ENCODE measurements at regions not wholly inside any gene's neighbourhood (a gene's known extent, or its start where the extent isn't known, plus 50 kb on each side); places are given as distances from the start of the nearest gene placed in this dataset.

DNA sequence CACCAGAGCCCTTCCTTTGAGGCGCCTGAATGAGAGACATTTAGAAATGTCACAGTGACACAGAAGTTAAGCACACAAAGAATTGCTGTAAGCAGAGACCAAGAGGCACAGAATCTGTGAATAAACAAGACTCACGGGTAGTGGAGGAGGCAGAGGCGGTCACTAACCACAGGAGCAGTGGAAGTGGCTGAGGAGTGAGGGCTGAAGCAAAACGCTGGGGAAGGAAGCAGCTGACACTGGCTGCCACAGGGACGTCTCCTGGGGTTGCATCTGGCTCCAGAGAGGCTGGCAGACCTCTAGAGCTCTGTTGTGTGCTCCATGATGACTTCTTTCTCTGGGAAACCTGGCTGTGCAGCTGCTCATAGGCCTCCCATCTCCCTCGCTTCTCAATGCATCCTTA is 65.0 kb upstream of the SLC2A12 start:
- no peak for DNase-seq

GRCh38 chr6:134115715-134116074 is 63.3 kb upstream of the SLC2A12 start:
- no peak for DNase-seq

DNA sequence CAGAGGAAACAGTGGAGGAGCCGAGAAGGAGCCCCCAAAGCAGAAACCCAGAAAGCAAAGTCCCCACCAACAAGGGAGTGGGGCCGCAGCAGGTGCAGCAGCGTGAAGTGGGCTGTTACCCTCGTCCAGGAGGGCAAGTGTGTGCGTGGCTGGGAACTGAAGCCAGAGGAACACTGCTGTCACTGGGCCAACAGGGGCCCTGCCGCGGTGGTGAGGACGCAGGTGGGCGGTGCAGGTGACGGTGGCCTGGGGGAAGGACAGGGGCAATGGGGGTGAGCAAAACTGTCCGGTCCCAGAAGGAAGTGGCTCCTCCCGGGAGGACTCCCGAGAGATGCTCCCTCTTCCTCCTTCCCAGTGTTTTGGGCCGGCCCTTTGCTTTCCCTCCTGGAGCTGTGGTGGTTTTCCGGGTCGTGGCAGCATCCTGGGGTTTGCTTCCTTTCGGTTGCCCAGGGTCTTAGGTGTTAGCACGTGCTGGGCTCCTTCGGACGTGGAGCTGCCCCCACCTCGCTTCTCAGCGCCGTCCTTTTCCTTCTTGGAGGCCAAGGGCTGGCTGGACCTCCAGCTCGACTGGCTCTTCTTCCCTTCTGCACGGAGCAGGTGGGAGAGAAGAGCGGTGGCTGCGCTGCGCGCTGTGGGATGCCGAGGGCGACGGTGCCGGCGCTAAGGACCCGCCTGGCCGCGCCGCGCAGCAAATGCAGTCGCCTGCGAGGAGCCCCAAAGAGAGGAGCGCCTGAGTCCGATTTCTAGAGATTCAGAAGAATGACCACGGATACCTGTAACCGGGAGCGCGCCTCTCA is 62.7 kb upstream of the SLC2A12 start:
- no peak for DNase-seq

DNA sequence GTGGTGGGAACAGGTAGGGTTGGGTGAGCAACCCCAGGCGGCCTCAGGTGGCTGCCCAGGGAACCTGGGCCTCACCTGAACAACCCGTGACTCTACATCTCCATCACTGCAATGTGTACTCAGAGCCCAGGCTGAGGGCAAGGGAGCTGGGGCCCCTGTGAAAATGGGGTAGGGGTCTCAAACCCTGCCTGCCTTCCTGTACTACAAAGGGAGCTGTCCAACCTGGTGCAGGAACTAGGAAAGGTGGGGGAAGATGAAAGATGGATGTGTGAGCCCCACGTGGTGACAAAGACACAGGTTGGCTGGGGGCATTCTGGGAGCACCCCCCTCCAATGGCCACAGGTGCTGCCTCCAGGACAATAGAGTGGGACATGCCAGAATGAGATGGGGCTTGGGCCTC is 62.1 kb upstream of the SLC2A12 start:
- no peak for DNase-seq

- no peak for DNase-seq
Measured at GRCh38 chr6:134111726-134112125, 59.3 kb upstream of the SLC2A12 start.

- DNase-seq, result peak in 1 of 2 experiments; percentile 9
Measured at GRCh38 chr6:134111062-134111677, 58.7 kb upstream of the SLC2A12 start.

DNA sequence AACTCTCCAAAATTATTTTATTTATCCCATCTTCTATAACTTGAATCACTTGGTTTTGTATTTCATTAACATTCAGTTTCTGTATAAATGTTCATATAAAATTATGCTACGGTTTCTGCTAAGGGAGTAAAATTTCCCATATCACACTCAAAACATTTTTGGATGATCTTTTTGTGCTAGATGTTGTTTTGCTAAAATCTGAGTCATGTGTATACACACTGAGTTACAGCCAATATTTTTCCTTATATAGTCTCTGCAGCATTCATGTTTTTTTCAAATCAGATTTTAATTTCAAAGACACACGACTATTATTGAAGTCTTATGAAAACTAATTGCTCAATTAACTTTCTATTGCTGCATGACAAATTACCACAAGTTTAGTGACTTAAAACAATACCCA is 54.3 kb upstream of the SLC2A12 start:
- no peak for DNase-seq

GRCh38 chr6:134105940-134106339 is 53.5 kb upstream of the SLC2A12 start:
- no peak for DNase-seq

DNA sequence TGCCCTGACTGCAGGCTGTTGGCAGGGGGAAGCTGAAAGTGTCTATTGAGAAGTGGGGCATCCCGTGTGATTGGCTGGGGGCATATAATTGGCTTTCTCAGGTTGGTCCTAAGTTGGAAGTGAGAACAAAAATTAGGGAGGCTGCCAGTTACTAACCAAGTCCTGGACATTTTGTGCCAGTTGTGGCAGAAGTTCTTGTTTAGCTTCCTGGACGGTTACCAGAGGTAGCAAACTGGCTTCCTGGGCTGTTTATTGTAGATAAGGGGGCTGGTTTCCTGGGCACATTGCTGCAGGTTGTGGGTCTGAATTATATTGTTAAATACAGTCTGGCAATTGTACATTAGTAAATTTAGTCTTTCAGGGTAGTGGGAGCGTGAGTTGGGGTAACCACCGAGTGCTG is 50.6 kb upstream of the SLC2A12 start:
- no peak for DNase-seq

Data from activated CD4-positive, alpha-beta T cell treated with anti-CD3 and anti-CD28 coated beads, Interleukin-2, amount 50 U/mL, for 4 hours (primary cell).